Smooth muscle cell (in vitro differentiated cells): ENCODE measurements at regions not wholly inside any gene's neighbourhood (a gene's known extent, or its start where the extent isn't known, plus 50 kb on each side); places are given as distances from the start of the nearest gene placed in this dataset.
"Not testable (repeated sequence)": the region's sequence is repeated elsewhere in the genome, so short reads cannot be mapped to it uniquely, and the experiment has no call there.

Source experiments
- DNase-seq: peaks from one replicate; lab custom pipeline; 2025; ENCODE audit not compliant: unreplicated experiment; lab: John Stamatoyannopoulos, UW
- H2AFZ ChIP-seq: fragments of 200-600 bp; sonication (generic); 2 replicates; pipeline ENCODE4 v1.6.0; 2016; ENCODE audit warnings: antibody characterized with exemption, low read depth, mild to moderate bottlenecking
- H3F3A ChIP-seq: fragments of 200-600 bp; sonication (generic); 2 replicates; pipeline ENCODE4 v1.6.0; 2017; ENCODE audit warnings: antibody characterized with exemption, low read depth
- H3K27ac ChIP-seq: fragments of 200-600 bp; sonication (generic); 2 replicates; pipeline ENCODE4 v1.5.1; 2016; ENCODE audit warnings: low read depth, mild to moderate bottlenecking
- H3K27me3 ChIP-seq: fragments of 200-600 bp; sonication (generic); 2 replicates; pipeline ENCODE4 v1.6.1; 2016; ENCODE audit warnings: low read depth, mild to moderate bottlenecking
- H3K36me3 ChIP-seq: fragments of 200-600 bp; sonication (generic); 2 replicates; pipeline ENCODE4 v1.5.1; 2016; ENCODE audit warnings: low read depth
- H3K4me1 ChIP-seq: fragments of 200-600 bp; sonication (generic); 2 replicates; pipeline ENCODE4 v1.5.1; 2016; ENCODE audit warnings: low read depth
- H3K4me2 ChIP-seq: fragments of 200-600 bp; sonication (generic); 2 replicates; pipeline ENCODE4 v1.6.0; 2016; ENCODE audit warnings: mild to moderate bottlenecking
- H3K4me3 ChIP-seq: fragments of 200-600 bp; sonication (generic); 2 replicates; pipeline ENCODE4 v1.5.1; 2016; ENCODE audit warnings: mild to moderate bottlenecking
- H3K79me2 ChIP-seq: fragments of 200-600 bp; sonication (generic); 2 replicates; pipeline ENCODE4 v1.6.0; 2016; ENCODE audit warnings: low read depth, mild to moderate bottlenecking
- H3K9ac ChIP-seq: fragments of 200-600 bp; sonication (generic); 2 replicates; pipeline ENCODE4 v1.6.0; 2016; ENCODE audit warnings: low read depth
- H3K9me3 ChIP-seq: fragments of 200-600 bp; sonication (generic); replicated peaks from 2 replicates; pipeline ENCODE4 v1.5.1; 2016; ENCODE audit warnings: low read depth
- H4K20me1 ChIP-seq: fragments of 200-600 bp; sonication (generic); 2 replicates; pipeline ENCODE4 v1.6.0; 2016; ENCODE audit warnings: low read depth
- WGBS: methylation state at CpG from one replicate; pipeline ENCODE4 v1.1.7; 2016; ENCODE audit warnings: low lambda C conversion rate; 5-methylcytosine and 5-hydroxymethylcytosine counted together
- TF ChIP-seq, protein P1 (sequence below): fragments of 200-600 bp; sonication (generic); IDR thresholded peaks from 2 replicates; pipeline ENCODE4 v1.5.1; 2017; ENCODE audit warnings: borderline replicate concordance, mild to moderate bottlenecking, antibody characterized with exemption; ENCODE audit not compliant: insufficient read depth, poor library complexity, severe bottlenecking

DNA sequence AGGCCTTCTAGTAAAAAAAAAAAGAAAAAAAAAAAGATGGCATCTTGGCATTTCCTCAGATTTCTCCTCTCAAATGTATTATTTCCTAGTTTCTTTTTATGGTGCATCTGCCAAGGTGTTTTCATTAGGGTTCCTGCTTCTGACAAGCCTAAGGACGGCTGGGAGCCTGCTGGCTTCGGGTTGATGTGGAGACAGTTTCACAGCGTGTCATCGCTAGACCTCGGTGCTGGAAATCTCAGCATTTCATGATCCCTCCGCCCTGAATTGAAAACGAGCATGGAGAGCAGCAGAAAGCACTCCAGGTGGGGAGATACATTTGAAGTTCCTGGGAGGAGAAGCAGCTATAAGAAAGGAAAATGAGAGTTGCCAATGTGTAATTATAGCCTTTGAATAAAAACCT lies 283.9 kb upstream of the CNTN5 start:
- no peak overlapping the region for H2AFZ ChIP-seq
- no peaks in the 10 kb centered on the region for H3K27me3 ChIP-seq
- H3K4me3 ChIP-seq, result no peak overlapping the region
- H3K79me2 ChIP-seq, result no peaks in the 10 kb centered on the region
- H3K36me3 ChIP-seq, result no peaks in the 10 kb centered on the region
- no peak overlapping the region for H3K4me2 ChIP-seq
- H3F3A ChIP-seq, result no peaks in the 10 kb centered on the region
- no peaks in the 10 kb centered on the region for H3K9me3 ChIP-seq
- H3K27ac ChIP-seq, result no peak overlapping the region
- 80% methylated on average over 7 of the region's 7 CpGs for WGBS
- no peak for DNase-seq
- no peaks in the 10 kb centered on the region for H4K20me1 ChIP-seq
- TF ChIP-seq, protein P1, sequence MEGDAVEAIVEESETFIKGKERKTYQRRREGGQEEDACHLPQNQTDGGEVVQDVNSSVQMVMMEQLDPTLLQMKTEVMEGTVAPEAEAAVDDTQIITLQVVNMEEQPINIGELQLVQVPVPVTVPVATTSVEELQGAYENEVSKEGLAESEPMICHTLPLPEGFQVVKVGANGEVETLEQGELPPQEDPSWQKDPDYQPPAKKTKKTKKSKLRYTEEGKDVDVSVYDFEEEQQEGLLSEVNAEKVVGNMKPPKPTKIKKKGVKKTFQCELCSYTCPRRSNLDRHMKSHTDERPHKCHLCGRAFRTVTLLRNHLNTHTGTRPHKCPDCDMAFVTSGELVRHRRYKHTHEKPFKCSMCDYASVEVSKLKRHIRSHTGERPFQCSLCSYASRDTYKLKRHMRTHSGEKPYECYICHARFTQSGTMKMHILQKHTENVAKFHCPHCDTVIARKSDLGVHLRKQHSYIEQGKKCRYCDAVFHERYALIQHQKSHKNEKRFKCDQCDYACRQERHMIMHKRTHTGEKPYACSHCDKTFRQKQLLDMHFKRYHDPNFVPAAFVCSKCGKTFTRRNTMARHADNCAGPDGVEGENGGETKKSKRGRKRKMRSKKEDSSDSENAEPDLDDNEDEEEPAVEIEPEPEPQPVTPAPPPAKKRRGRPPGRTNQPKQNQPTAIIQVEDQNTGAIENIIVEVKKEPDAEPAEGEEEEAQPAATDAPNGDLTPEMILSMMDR, result no peak
- peaks cover 6% of the 10 kb centered on the region for H3K4me1 ChIP-seq
- no peak overlapping the region for H3K9ac ChIP-seq

DNA sequence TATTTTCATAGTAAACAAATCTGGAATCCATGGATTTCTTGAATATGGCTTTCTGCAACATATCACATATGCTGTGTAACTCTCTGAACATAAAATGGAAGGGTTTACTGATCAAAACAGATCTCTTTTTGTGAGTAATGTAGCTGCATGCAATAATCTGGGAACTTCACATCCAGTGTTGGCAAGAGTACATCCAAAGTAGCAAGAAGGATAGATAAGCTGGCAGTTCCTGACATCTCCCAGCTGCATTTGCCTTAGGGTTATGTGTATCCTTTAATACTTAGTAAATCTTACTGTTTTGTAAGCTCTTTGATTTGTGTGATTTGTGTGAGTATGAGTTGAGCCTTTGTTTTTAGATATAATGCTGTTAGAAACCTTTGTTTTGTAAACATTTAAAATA lies 280.4 kb upstream of the CNTN5 start:
- no peak overlapping the region for H3K9ac ChIP-seq
- peak overlapping the region; percentile 40 for H3K4me2 ChIP-seq
- no peaks in the 10 kb centered on the region for H4K20me1 ChIP-seq
- H3K4me3 ChIP-seq, result no peak overlapping the region
- no peaks in the 10 kb centered on the region for H3K9me3 ChIP-seq
- no peaks in the 10 kb centered on the region for H3F3A ChIP-seq
- H3K4me1 ChIP-seq, result peaks cover 6% of the 10 kb centered on the region
- H3K79me2 ChIP-seq, result no peaks in the 10 kb centered on the region
- peak overlapping the region; percentile 73 for H2AFZ ChIP-seq
- DNase-seq, result no peak
- H3K27me3 ChIP-seq, result no peaks in the 10 kb centered on the region
- H3K36me3 ChIP-seq, result no peaks in the 10 kb centered on the region
- no peak overlapping the region for H3K27ac ChIP-seq
- TF ChIP-seq, protein P1, result no peak

DNA sequence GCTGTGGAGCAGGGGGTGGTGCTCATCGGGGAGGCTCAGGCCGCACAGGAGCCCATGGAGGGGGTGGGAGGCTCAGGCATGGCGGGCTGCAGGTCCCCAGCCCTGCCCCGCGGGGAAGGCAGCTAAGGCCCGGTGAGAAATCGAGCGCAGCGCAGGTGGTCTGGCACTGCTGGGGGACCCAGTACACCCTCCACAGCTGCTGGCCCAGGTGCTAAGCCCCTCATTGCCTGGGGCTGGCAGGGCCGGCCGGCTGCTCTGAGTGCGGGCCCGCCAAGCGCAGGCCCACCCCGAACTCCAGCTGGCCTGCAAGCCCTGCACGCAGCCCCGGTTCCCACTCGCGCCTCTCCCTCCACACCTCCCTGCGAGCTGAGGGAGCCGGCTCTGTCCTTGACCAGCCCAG lies 257.3 kb upstream of the CNTN5 start:
- H3K9ac ChIP-seq, H2AFZ ChIP-seq, H3F3A ChIP-seq, H3K27ac ChIP-seq, H3K4me1 ChIP-seq, H3K27me3 ChIP-seq, H3K36me3 ChIP-seq, H3K9me3 ChIP-seq, H3K4me2 ChIP-seq, H3K79me2 ChIP-seq, H3K4me3 ChIP-seq, DNase-seq, H4K20me1 ChIP-seq: not testable (repeated sequence)
- WGBS, result 97% methylated on average over 21 of the region's 21 CpGs

DNA sequence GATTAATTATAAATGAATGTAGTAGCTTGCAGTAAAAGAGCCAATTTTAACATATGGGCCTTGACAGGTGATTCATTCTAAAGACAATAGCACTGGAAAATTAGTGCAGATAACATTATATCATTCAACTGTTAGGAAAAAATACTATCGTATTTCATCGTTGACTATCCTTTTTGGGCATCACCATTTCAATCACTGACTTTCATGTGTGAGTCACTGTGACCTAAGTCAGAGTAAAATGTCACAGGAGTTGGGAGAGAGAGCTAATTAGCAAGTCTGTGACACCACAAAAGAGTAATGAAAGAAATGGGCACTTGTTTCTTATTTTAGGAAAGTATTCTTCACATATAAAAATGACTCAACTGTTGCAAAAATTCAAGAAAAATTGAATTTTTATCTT lies 253.8 kb upstream of the CNTN5 start:
- no peaks in the 10 kb centered on the region for H3K9me3 ChIP-seq
- DNase-seq, result no peak
- no peak overlapping the region for H3K4me2 ChIP-seq
- H3K27ac ChIP-seq, result no peak overlapping the region
- H4K20me1 ChIP-seq, result no peaks in the 10 kb centered on the region
- no peak overlapping the region for H2AFZ ChIP-seq
- H3K79me2 ChIP-seq, result no peaks in the 10 kb centered on the region
- no peaks in the 10 kb centered on the region for H3K27me3 ChIP-seq
- TF ChIP-seq, protein P1, result no peak
- H3K4me3 ChIP-seq, result no peak overlapping the region
- H3K4me1 ChIP-seq, result no peaks in the 10 kb centered on the region
- no peak overlapping the region for H3K9ac ChIP-seq
- no peaks in the 10 kb centered on the region for H3K36me3 ChIP-seq
- 86% methylated on average over 2 of the region's 2 CpGs for WGBS
- no peaks in the 10 kb centered on the region for H3F3A ChIP-seq

DNA sequence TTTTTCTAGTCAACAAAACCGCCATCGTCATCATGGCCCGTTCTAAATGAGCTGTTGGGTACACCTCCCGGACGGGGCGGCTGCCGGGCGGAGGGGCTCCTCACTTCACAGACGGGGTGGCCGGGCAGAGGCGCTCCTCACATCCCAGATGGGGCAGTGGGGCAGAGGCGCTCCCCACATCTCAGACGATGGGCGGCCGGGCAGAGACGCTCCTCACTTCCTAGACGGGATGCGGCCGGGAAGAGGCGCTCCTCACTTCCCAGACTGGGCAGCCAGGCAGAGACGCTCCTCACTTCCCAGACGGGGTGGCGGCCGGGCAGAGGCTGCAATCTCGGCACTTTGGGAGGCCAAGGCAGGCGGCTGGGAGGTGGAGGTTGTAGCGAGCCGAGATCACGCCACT lies 250.7 kb upstream of the CNTN5 start:
- not testable (repeated sequence) for H2AFZ ChIP-seq, H3K27ac ChIP-seq, DNase-seq, H3K79me2 ChIP-seq, H3K4me2 ChIP-seq, H3F3A ChIP-seq, H3K4me3 ChIP-seq, H3K9me3 ChIP-seq, H3K9ac ChIP-seq, H3K36me3 ChIP-seq, H3K4me1 ChIP-seq, H4K20me1 ChIP-seq, H3K27me3 ChIP-seq
- WGBS, result 83% methylated on average over 22 of the region's 29 CpGs
